ENCODE measurements at regions not wholly inside any gene's neighbourhood (a gene's known extent, or its start where the extent isn't known, plus 50 kb on each side); places are given as distances from the start of the nearest gene placed in this dataset.

GRCh38 chr16:50461400-50461760 lies 86.8 kb upstream of the NKD1 start:
- TF ChIP-seq CTCF (IDR thresholded peaks at IDR 0.05), result no peak
- TF ChIP-seq EZH2 (IDR thresholded peaks at IDR 0.05; ENCODE audit: borderline replicate concordance, insufficient read depth, low read depth, low read length, poor library complexity, severe bottlenecking), result no peak
